GM10266 (cell line): ENCODE measurements at regions not wholly inside any gene's neighbourhood (a gene's known extent, or its start where the extent isn't known, plus 50 kb on each side); places are given as distances from the start of the nearest gene placed in this dataset.

Source experiments
- DNase-seq: peaks from one replicate; pipeline ENCODE4 v3.0.0; 2012; ENCODE audit errors: extremely low spot score
- TF ChIP-seq, protein P1 (sequence below): IDR thresholded peaks from 2 replicates; pipeline ENCODE4 v1.5.1; 2012; ENCODE audit warnings: mild to moderate bottlenecking, low read depth; ENCODE audit not compliant: control insufficient read depth, insufficient read depth; ENCODE audit errors: missing control alignments

DNA sequence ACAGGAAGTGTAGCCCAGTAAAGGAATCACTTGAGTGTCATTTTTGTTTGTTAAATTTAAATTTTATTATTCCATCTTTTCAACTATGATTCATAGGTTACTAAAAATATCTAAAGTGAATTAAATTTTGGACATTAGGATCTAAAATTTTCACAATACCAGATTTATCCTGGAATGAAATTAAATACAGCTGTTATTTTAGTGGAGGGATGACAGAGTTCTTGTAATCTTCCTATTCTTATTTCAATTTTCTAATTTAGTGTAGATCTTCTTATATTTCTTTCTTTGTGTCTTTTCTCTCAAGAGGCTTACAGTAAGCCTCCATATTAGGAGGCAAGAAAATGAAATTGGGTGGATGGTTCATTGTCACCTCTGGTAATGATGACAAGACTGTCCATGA lies 167.9 kb upstream of the TNC start:
- DNase-seq = no peak
- TF ChIP-seq, protein P1, sequence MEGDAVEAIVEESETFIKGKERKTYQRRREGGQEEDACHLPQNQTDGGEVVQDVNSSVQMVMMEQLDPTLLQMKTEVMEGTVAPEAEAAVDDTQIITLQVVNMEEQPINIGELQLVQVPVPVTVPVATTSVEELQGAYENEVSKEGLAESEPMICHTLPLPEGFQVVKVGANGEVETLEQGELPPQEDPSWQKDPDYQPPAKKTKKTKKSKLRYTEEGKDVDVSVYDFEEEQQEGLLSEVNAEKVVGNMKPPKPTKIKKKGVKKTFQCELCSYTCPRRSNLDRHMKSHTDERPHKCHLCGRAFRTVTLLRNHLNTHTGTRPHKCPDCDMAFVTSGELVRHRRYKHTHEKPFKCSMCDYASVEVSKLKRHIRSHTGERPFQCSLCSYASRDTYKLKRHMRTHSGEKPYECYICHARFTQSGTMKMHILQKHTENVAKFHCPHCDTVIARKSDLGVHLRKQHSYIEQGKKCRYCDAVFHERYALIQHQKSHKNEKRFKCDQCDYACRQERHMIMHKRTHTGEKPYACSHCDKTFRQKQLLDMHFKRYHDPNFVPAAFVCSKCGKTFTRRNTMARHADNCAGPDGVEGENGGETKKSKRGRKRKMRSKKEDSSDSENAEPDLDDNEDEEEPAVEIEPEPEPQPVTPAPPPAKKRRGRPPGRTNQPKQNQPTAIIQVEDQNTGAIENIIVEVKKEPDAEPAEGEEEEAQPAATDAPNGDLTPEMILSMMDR = no peak

DNA sequence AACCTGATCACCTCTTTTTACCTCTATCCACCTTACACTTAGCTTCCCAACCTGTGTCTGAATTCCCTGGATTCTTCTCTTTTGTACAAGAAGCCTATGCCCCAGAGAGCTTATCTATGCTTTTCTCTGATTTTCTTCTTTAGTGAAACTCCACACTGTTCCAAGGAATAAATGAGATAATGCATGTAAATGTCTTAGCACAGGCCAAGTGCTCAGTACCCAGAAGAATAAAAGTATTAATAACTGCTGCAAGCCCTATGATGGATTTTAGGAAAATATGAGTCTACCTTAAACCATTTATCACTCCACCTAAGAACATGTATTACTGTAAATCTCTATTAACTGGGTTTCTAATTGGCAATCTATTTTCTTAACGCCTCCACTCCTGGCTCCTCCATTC lies 168.5 kb upstream of the TNC start:
- no peak for DNase-seq

DNA sequence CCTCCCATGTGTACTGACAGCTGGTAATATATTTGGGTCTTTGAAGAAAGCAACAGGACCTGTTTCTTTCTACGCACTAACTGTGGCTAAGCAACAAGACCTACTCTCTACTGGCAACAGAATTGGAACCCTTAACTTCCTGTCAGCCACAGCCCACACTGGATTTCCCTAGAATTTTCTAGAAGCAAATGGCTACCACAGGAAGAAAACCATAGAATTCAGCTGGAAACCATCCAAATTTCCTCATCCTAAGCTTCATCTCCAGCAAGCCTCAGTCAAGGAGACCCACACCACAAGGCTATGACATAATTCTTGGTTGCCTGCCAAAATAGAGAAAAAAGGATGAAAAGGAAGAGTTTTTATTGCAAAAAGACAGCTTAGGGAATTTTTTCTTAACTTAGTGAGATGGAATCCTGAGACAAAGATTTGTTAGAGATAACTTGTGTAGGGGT lies 171.8 kb upstream of the TNC start:
- TF ChIP-seq, protein P1 = no peak
- no peak for DNase-seq

More for the DNA sequence above, 168.5 kb upstream of the TNC start:
- TF ChIP-seq, protein P1 = no peak

DNA sequence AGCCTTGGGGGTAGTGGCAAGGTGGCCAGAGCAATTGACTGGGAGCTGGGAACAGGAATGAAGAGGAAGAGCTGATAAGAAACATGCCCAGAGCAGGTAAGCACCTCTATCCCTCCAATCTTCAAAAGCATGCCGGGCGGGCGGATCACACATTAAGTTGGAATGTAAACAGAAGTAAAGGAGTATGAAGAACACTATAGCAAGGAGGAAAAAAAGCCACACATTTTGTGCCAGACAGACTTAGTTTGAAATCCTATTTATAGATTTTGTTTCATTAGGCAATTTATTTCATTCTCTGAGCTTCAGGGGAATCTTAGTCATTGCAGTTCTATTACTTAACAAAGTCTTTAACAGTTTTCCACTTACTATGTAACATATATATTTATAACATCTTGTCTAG lies 173.9 kb upstream of the TNC start:
- TF ChIP-seq, protein P1 = no peak
- DNase-seq = no peak

DNA sequence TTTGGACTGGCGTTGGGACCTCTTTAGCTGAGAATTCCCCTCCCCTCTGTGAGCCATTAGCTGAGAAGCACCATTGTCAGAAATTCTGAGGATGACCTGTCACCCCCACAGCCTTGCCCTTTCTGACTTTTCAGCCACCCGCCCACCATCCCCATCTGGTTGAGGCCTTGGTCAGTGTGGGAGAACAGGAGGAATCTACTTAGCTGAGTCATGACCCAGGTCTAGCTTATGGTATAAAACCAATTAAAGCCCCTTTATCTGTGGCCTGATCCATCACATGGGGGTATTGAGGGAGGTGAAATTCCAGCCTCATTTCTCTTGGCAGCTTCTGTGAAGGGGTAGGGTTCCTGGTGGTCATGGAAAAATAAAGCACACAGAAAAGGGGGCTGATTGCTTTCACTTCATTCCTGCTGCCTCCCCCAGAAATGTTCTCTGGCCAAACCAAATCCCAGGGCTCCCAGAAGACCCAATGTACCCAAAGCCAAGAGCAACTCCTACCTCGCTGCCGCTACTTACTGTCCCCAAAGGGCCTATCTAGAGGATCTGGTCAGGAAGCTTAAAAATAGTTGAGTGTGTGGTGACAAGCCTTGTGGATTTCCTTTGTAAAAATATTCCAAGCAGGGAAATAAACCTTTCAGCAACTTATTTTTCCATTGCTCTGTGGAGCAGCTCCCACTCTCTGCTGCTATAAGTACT lies 174.8 kb upstream of the TNC start:
- no peak for DNase-seq
- TF ChIP-seq, protein P1 = no peak

DNA sequence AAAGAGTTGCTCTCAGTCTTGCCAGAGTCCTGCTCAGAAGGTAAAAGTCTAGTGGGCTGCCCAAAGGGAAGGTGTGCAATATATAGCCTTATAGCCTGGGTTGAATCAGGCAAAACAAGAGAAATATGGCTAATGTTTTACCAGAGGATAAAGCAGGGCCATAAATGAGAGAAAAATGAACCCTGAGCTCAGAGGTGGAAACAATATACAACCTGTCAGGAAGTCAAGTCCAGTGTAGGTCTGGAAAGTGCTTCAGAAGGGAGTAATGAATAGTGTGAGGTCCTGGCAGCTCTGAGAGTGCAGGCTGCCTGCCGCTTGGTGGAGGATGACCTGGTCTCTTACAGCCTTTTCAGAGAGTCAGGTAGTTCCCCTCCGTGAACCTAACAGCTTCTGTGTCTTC lies 177.8 kb upstream of the TNC start:
- no peak for DNase-seq
- TF ChIP-seq, protein P1 = no peak

DNA sequence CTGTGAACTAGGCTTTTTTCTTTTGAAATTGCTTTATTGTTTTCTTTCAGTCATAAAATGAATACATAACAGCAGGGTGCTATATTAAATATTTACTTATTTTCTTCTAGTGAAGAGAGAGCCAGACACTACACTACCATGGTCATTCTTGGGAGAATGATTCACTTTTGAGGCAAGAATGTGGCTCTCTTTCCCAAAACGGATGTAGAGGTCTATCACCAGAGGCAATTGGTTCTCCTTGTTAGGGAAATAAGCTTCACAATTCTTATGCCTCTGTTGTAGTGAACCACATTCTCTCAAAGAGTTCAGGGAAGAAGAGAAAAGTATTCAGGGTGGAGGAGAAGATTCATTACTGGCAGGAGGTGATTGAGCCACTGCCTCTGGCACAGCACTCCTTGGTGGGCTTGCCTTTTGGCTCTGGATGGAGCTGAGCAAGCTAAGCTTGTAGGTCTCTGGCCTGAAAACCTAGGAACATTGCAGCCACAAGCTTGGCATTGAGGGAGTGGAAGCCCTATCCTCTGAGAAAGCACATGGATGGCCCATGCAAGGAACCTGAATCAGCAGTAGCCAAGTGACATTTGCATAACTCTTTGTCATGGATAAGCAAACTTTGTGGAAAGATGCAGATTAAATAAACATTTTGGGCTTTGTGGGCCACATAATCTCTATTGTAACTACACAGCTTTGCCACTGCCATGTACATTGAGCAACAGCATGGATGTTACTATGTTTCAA lies 179.0 kb upstream of the TNC start:
- DNase-seq = no peak

More for the DNA sequence above, 179.0 kb upstream of the TNC start:
- TF ChIP-seq, protein P1 = no peak
